ENCODE measurements at regions not wholly inside any gene's neighbourhood (a gene's known extent, or its start where the extent isn't known, plus 50 kb on each side); places are given as distances from the start of the nearest gene placed in this dataset.
A peak's percentile ranks its signal among the peaks of the same experiment; 100 is the strongest.

DNA sequence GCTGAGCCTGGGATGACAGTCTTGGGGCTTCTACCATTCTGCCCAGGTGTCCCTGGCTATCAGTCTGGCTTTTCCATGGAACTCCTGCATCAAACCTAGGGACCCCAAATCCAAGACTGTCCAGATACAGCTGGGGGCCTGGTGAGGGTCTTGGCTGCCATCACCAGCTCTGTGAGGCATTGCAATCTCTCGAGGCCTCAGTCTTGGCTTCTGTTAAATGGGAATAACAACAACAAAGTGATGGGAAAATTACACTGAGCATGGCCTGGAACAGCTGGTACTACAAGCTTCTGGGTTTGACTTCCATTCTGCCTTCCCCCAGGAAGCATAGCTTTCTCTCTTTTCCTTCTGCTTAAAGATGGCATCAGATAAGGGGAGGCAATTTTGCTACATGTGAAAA lies 50.0 kb upstream of the LCTL start:
- Mint-ChIP-seq H3K9me3 (no peaks in the 10 kb centered on the region), H3K27me3 (ENCODE audit: low read depth) (peaks cover 8% of the 10 kb centered on the region), H3K4me3 (no peak overlapping the region), H3K36me3 (ENCODE audit: insufficient read depth in 2 of 2) (no peaks in the 10 kb centered on the region), H3K4me1 (ENCODE audit: low read depth) (peaks cover 5% of the 10 kb centered on the region), H3K27ac (no peak overlapping the region)
- ATAC-seq (replicated peaks in 1 of 2) (no peak), DNase-seq (no peak)

DNA sequence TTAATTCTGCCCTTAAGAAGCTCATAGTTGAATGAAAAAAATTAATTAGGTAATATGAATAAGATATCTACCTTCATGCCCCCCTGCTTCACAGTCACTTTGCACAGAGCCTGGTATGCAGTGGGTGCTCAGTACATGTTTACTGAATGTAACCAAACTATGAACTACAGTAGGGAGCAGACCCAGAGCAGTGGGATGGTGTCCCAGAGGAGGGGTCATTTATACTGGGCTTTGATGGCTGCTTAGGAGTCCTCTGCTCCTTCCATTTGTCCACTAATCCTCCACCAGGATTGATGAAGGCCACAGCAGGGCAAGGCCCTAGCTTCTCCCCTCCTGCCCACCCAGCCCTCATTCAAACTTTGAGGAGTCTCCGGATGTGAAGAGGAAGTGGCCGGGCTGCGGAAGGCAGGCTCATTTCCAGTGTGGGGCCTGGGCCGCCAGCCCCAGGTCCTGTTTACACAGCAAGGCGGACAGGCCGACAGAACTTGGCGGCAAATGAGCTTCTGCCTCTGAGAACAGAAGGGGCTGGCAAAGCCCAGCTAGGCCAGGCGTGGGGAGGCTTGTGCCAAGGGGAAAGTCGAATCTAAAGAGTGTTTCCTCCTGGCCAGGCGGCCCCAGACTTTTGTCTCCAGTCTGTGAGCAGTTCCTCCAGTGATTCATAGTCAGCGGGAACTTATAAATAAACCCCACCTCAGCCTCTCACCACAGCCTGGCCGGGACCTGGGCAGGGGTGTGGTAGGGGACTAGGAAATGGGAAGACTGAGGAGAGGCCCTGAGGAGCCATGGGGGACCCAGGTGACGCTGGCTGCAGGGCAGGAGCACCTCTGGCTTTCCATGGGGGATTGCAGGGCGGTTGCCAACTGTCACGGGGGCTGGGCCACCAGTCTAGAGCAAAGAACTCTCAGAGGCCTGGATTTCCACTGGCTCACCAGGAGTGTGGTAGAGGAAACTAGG lies 51.6 kb upstream of the LCTL start:
- Mint-ChIP-seq H3K4me1 (ENCODE audit: low read depth) (peaks cover 5% of the 10 kb centered on the region), H3K36me3 (ENCODE audit: insufficient read depth in 2 of 2) (no peaks in the 10 kb centered on the region), H3K9me3 (no peaks in the 10 kb centered on the region), H3K27me3 (ENCODE audit: low read depth) (peaks cover 14% of the 10 kb centered on the region), H3K4me3 (no peak overlapping the region), H3K27ac (no peak overlapping the region)
- ATAC-seq (replicated peaks in 1 of 2) (no peak), DNase-seq (no peak)

DNA sequence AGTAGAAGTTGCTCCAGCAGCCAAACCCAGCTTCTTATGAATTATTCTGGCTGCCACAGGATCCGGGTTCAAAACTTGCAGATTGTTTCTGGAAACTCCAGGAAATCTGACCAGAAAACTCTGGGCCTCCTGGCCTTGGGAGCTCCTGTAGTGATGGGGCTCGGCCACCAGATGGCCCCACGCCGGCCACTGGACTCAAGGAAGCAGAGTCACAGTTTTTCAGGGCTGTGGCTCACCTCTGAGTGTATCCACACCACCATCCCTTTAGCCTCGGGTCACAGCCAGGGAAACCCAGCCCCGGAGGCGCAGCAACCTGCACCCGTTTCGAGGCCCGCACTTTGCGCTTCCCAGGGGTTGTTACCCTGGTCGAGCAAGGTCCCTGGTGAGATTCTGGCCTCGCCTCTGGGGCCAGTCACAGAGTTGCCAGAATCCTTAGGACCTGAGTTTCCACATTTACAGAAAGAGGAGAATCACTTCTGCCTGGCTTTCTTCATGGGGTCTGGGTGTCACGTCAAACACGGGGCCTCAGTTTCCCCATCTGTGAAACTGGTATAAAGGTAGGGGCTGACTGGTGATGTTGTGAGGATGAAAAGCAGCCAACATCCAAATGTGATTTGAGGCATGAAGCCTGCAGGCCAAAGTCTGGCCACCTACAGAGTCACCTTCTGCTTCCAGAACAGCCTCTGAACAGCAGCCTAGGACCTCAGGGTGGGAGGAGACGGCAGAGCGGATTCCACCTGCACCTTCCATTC lies 53.5 kb upstream of the LCTL start:
- Mint-ChIP-seq H3K36me3 (ENCODE audit: insufficient read depth in 2 of 2) (no peaks in the 10 kb centered on the region), H3K9me3 (no peaks in the 10 kb centered on the region), H3K4me3 (no peak overlapping the region), H3K27me3 (ENCODE audit: low read depth) (peaks cover 29% of the 10 kb centered on the region), H3K27ac (no peak overlapping the region), H3K4me1 (ENCODE audit: low read depth) (no peaks in the 10 kb centered on the region)
- ATAC-seq (replicated peaks in 1 of 2) (peak; percentile 46 to 47), DNase-seq (peak; percentile 46 to 58)

DNA sequence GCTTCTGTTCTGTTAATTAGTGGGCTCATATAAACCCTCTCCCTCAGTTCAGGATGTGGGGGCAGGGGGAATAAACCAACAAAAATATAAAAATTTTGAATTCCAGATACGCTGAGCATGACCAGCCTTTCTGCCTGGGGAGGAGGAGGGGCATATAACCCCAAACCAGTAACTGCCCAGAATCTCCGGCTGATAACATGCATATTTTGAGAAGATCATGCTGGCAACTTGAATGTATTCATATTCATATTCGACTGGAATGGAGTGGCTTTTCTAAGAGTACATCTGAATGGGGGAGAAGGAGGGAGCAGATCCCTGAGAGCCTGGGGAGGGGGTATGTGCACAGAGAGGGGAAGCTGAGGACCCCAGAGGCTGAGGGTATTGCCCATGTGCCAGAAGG lies 54.5 kb upstream of the LCTL start:
- Mint-ChIP-seq H3K36me3 (ENCODE audit: insufficient read depth in 2 of 2) (no peaks in the 10 kb centered on the region), H3K9me3 (no peaks in the 10 kb centered on the region), H3K27me3 (ENCODE audit: low read depth) (peaks cover 29% of the 10 kb centered on the region), H3K27ac (no peak overlapping the region), H3K4me3 (no peak overlapping the region), H3K4me1 (ENCODE audit: low read depth) (no peaks in the 10 kb centered on the region)
- DNase-seq: no peak
- ATAC-seq (replicated peaks in 1 of 2): no peak

DNA sequence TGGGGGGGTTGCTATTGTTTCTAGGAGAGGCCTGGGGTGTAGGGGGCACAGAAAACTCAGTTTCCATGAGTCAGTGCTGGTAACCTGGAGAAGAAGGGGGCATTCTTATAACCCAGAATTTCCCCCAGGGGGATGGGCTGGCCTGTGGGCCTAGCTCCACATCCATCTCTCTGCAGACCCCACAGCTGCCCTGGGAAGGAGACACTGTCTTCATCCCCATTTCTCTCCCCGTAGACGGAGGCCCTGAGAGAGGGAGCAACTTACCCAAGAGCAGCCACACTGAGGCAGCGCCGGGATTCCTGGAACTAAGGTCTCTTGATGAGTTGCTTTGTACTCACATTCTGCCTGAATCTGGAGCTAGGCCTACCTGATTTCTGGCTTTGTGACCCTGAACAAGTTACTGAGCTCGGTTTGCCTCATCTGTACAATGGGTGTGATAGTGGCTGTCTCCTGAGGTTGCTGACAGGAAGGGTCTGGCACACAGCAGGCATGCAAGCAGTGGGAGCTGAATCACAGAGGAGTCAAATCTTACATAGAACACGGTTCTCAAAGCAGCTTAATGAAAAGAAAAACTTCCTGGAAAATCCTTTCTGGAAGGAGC lies 55.0 kb upstream of the LCTL start:
- no peak for DNase-seq
- H3K36me3 Mint-ChIP-seq (ENCODE audit: insufficient read depth in 2 of 2): no peaks in the 10 kb centered on the region
- H3K4me1 Mint-ChIP-seq (ENCODE audit: low read depth): no peaks in the 10 kb centered on the region
- no peak overlapping the region for H3K4me3 Mint-ChIP-seq
- H3K27ac Mint-ChIP-seq: no peak overlapping the region
- H3K9me3 Mint-ChIP-seq: no peaks in the 10 kb centered on the region
- peaks cover 29% of the 10 kb centered on the region for H3K27me3 Mint-ChIP-seq (ENCODE audit: low read depth)
- no peak for ATAC-seq (replicated peaks in 1 of 2)

DNA sequence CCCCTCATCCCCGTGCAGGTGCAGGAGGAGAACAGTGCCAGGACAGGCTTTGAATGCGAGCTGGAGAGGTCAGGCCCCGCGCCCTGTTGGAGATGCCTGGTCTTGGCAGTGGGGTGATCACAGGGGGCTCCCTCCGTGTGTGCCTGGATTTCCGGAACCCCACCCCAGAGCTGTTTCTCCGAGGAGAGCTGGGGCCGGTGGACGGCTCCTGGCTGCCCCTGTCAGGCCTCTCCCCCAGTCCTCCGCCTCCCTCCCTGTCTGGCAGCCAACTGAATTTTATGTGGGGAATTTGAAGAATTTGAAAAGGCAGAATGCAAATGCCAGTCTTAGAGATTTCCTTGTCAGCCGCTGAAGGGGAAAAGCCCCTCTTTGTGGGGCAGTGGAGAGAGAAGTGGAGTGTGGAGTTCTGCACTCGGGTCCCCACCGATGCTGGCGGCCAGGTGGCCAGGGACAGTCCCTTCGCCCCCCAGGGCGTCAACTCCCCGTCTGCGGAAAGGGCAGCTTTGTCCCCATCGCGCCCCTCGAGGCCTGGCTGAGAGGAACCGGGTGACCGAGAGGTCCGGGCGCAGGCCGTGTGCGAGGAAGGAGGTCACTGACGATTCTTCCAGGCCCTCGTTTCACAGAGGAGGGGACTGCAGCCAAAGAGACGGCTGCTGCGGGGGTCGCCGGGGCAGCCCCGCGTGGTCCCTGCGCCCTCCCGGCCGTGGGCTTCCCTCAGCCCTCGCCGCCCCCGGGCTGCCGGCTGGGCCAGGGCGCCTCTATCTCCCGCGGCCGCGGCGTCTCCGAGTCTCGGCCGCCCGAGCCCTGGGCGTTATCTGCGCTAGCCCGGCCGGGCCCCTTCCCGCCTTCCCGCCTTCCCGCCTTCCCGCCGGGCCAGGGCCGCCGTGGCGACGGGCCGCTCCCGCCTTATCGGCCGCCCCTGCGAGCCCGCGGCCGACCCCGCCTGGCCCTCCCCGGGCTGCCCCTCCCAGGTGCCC lies 56.0 kb upstream of the LCTL start:
- H3K4me1 Mint-ChIP-seq (ENCODE audit: low read depth): no peaks in the 10 kb centered on the region
- no peak for DNase-seq
- H3K27ac Mint-ChIP-seq: no peak overlapping the region
- no peak overlapping the region for H3K4me3 Mint-ChIP-seq
- no peaks in the 10 kb centered on the region for H3K36me3 Mint-ChIP-seq (ENCODE audit: insufficient read depth in 2 of 2)
- peaks cover 29% of the 10 kb centered on the region for H3K27me3 Mint-ChIP-seq (ENCODE audit: low read depth)
- no peak for ATAC-seq (replicated peaks in 1 of 2)
- H3K9me3 Mint-ChIP-seq: no peaks in the 10 kb centered on the region

DNA sequence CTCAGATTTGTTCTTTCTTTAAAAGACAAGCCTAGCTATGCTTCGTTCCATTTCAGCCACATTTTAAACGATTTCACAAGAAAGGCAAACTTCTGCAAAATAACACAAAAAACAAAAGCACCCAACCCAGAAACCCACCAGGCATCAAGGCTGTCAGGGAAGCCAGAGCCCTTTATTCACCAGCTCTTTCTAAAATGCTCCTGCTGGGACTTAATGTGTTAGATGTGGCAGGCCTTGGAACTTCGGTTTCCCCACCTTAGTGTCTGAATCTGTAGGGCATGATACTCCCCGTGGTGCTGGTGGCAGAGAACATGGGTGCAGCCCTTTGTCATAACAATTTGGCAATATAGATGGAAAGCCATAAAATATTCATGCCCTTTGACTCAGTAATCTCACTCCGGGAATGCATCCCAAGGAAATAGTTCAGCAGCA lies 56.8 kb upstream of the LCTL start:
- peaks cover 29% of the 10 kb centered on the region for H3K27me3 Mint-ChIP-seq (ENCODE audit: low read depth)
- no peaks in the 10 kb centered on the region for H3K36me3 Mint-ChIP-seq (ENCODE audit: insufficient read depth in 2 of 2)
- H3K4me3 Mint-ChIP-seq: no peak overlapping the region
- no peaks in the 10 kb centered on the region for H3K4me1 Mint-ChIP-seq (ENCODE audit: low read depth)
- no peak overlapping the region for H3K27ac Mint-ChIP-seq
- H3K9me3 Mint-ChIP-seq: no peaks in the 10 kb centered on the region
- DNase-seq (no peak), ATAC-seq (replicated peaks in 1 of 2) (no peak)

DNA sequence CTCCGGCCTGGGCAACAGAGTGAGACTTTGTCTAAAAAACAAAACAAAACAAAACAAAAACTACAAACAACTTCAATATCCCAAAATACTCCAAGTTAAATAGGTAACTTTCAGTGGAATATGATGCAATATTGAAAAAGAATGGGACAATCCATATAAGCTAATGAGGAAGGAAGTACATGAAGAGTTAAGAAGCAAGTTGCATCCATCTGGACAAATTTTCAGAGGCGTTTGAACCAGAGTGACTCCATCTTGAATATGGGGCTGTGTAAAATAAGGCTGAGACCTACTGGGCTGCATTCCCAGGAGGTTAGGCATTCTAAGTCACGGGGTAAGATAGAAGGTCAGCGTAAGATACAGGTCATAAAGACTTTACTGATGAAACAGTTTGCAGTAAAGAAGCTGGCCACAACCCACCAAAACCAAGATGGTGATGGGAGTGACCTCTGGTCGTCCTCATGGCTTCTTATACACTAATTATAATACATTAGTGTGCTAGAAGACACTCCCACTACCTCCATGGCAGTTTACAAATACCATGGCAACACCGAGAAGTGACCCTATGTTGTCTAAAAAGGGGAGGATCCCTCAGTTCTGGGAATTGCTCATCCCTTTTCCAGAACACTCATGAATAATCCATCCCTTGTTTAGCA lies 58.1 kb upstream of the LCTL start:
- no peak overlapping the region for H3K27ac Mint-ChIP-seq
- no peak for DNase-seq
- ATAC-seq (replicated peaks in 1 of 2): no peak
- no peaks in the 10 kb centered on the region for H3K36me3 Mint-ChIP-seq (ENCODE audit: insufficient read depth in 2 of 2)
- no peaks in the 10 kb centered on the region for H3K9me3 Mint-ChIP-seq
- H3K4me1 Mint-ChIP-seq (ENCODE audit: low read depth): no peaks in the 10 kb centered on the region
- H3K4me3 Mint-ChIP-seq: no peak overlapping the region
- peaks cover 29% of the 10 kb centered on the region for H3K27me3 Mint-ChIP-seq (ENCODE audit: low read depth)

DNA sequence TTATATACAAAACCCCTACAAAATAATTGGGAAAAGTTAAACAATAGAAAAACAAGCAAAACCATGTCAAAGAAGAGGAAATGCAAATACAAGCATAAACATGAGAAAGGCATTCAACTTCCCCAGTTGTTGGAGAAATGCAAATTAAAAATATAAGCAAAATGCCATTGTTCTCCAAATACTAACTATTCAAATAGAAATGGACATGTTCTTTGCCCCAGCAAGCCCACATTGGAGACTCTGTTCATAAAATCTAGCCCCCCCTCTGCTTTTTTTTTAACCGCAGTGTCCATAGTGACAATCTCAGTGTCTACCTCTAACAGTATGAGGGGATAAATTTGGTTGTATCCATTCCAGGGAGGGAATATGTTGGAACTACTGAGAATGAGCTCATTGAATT lies 59.7 kb upstream of the LCTL start:
- H3K9me3 Mint-ChIP-seq: no peaks in the 10 kb centered on the region
- DNase-seq (no peak), ATAC-seq (replicated peaks in 1 of 2) (no peak)
- no peak overlapping the region for H3K27ac Mint-ChIP-seq
- H3K27me3 Mint-ChIP-seq (ENCODE audit: low read depth): peaks cover 25% of the 10 kb centered on the region
- H3K4me3 Mint-ChIP-seq: no peak overlapping the region
- H3K4me1 Mint-ChIP-seq (ENCODE audit: low read depth): no peaks in the 10 kb centered on the region
- H3K36me3 Mint-ChIP-seq (ENCODE audit: insufficient read depth in 2 of 2): no peaks in the 10 kb centered on the region

DNA sequence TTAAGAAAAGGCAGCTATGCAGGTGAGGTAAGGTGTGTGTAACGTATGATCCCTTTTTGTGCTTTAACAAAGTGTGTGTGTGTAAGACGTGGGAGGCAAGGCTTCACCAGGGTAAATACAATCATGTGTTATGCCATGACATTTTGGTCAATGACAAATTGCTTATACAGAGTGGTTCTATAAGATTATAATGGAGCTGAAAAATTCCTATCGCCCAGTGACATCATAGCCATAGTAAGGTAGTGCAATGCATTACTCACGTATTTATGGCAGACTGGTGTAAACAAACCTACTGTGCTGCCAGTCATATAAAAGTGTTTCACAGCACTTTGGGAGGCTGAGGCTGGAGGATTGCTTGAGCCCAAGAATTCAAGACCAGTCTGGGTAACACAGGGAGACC lies 60.2 kb upstream of the LCTL start:
- Mint-ChIP-seq H3K4me1 (ENCODE audit: low read depth) (no peaks in the 10 kb centered on the region), H3K9me3 (no peaks in the 10 kb centered on the region), H3K27me3 (ENCODE audit: low read depth) (peaks cover 20% of the 10 kb centered on the region), H3K27ac (no peak overlapping the region), H3K4me3 (no peak overlapping the region), H3K36me3 (ENCODE audit: insufficient read depth in 2 of 2) (no peaks in the 10 kb centered on the region)
- DNase-seq (no peak), ATAC-seq (replicated peaks in 1 of 2) (no peak)

DNA sequence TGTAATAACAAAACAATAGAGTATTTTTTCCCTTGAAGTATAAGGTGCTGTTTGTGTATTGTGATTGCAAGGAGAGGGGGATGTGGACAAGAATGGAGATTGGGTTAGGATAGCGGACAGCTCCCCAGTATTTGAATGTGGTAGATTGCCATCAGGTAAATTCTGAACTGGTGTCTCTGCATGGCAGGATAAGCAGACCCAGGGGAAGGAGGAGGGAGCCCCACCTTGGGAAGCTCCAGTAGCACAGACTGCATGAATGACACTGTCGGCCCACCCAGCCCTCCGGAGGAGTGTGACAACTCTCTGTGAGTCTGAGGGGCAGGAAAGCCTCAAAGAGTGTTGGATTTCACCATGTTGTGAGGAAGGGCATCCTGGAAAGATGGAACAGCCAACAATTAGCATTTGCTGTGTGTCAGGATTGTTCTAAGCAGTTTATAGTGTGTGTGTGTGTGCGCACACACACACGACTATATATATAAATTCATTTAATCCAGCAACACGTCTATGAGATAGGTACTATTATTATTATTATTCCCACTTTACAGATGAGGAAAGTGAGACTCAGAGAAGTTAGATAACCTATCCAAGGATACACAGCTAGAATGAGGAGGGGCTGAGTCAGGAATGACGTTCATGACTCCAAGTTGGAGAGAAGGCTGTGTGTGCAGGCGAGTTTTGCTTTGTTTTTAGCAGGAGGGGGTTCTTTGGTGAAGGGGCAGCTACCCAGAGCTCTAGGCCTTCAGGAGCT lies 63.4 kb upstream of the LCTL start:
- DNase-seq (no peak), ATAC-seq (replicated peaks in 1 of 2) (no peak)
- Mint-ChIP-seq H3K4me3 (no peak overlapping the region), H3K4me1 (ENCODE audit: low read depth) (no peaks in the 10 kb centered on the region), H3K27ac (no peak overlapping the region), H3K36me3 (ENCODE audit: insufficient read depth in 2 of 2) (no peaks in the 10 kb centered on the region), H3K9me3 (no peaks in the 10 kb centered on the region), H3K27me3 (ENCODE audit: low read depth) (no peaks in the 10 kb centered on the region)

All from activated T-cell treated with anti-CD3 and anti-CD28 coated beads, Interleukin-2, amount 50 U/mL, for 72 hours (primary cell).